ENCODE measurements at regions not wholly inside any gene's neighbourhood (a gene's known extent, or its start where the extent isn't known, plus 50 kb on each side); places are given as distances from the start of the nearest gene placed in this dataset.

- DNase-seq (ENCODE audit: low spot score) (no peak), ATAC-seq (no peak)
- H3K79me2 ChIP-seq (replicated peaks; ENCODE audit: insufficient read depth) = no peaks in the 10 kb centered on the region
- no peaks in the 10 kb centered on the region for H3K27me3 ChIP-seq (ENCODE audit: insufficient read depth)
- no peak overlapping the region for H3K27ac ChIP-seq (ENCODE audit: low read depth)
- H3K9me2 ChIP-seq (ENCODE audit: insufficient read depth) = no peaks in the 10 kb centered on the region
- no peaks in the 10 kb centered on the region for H3F3A ChIP-seq (replicated peaks; ENCODE audit: low read depth)
- Mint-ChIP-seq H3K9me3 (no peaks in the 10 kb centered on the region; the same call in 2 of the 3 replicates), H3K27me3 (ENCODE audit: insufficient read depth, low read depth, poor library complexity) (no peaks in the 10 kb centered on the region), H3K36me3 (ENCODE audit: low read depth) (no peaks in the 10 kb centered on the region), H3K4me1 (no peaks in the 10 kb centered on the region), H3K27ac (no peak overlapping the region), H3K4me3 (no peak overlapping the region)
- H3K4me2 ChIP-seq = no peak overlapping the region
- no peaks in the 10 kb centered on the region for H3K36me3 ChIP-seq (ENCODE audit: insufficient read depth)
- TF ChIP-seq CTCF (conservative IDR thresholded peaks at IDR 0.05; ENCODE audit: low read depth in 2 of 2) = no peak
- no peak for TF ChIP-seq EZH2phosphoT487 (IDR thresholded peaks at IDR 0.05; ENCODE audit: unreplicated experiment)
- TF ChIP-seq CREB1 (CRISPR knock-in tag; IDR thresholded peaks at IDR 0.05; ENCODE audit: low read depth) = no peak
- TF ChIP-seq EZH2 (IDR thresholded peaks at IDR 0.05; ENCODE audit: low read depth, unreplicated experiment) = no peak
- no peak for TF ChIP-seq ZNF331 (CRISPR knock-in tag; IDR thresholded peaks at IDR 0.05; ENCODE audit: low read depth)
- TF ChIP-seq ZNF114 (CRISPR knock-in tag; IDR thresholded peaks at IDR 0.05) = no peak
- TF ChIP-seq REST (IDR thresholded peaks at IDR 0.05; ENCODE audit: unreplicated experiment) = no peak
- no peak for TF ChIP-seq POLR2AphosphoS5 (IDR thresholded peaks at IDR 0.05; ENCODE audit: low read depth)
- TF ChIP-seq STAT1 (IDR thresholded peaks at IDR 0.05; ENCODE audit: unreplicated experiment) = no peak
- TF ChIP-seq NANOG (IDR thresholded peaks at IDR 0.05; ENCODE audit: borderline replicate concordance) = no peak
- no peak for TF ChIP-seq JUNB (IDR thresholded peaks at IDR 0.05; ENCODE audit: unreplicated experiment)
- TF ChIP-seq ETS1 (IDR thresholded peaks at IDR 0.05) = no peak
- TF ChIP-seq ZNF462 (CRISPR knock-in tag; IDR thresholded peaks at IDR 0.05) = no peak
- H2AFZ ChIP-seq = no peak overlapping the region
- H3K4me1 ChIP-seq (ENCODE audit: insufficient read depth) = no peaks in the 10 kb centered on the region
- H4K20me1 ChIP-seq (replicated peaks; ENCODE audit: insufficient read depth) = no peaks in the 10 kb centered on the region
- H3K4me3 ChIP-seq = no peak overlapping the region
These were observed 734.8 kb upstream of the CDH6 start for GRCh38 chr5:30458681-30459080.

Data from GM23338 (cell line).